ENCODE measurements at regions not wholly inside any gene's neighbourhood (a gene's known extent, or its start where the extent isn't known, plus 50 kb on each side); places are given as distances from the start of the nearest gene placed in this dataset.
"Not testable (repeated sequence)": the region's sequence is repeated elsewhere in the genome, so short reads cannot be mapped to it uniquely, and the experiment has no call there.

DNA sequence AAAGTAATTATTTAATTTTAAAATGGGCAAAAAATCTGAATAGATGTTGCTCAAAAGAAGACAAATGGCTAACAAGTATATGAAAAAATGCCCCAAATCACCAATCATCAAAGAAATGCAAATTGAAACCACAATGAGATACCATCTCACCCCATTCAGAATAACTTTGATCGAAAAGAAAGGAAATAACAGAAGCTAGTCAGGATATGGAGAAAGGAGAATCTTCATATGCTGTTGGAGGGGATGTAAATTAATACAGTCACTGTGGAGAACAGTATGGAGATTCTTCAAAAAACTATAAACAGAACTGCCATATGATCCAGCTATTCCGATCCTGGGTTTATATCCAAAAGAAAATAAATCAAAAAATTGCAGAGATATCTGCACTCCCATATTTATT, 418.5 kb upstream of the RGMB start:
- no peak for DNase-seq (ENCODE audit: low read depth)
- in situ Hi-C loops (cut with HindIII; ENCODE audit: low pct_unique_long_range_greater_than_20kb, low sequenced_read_pairs) = no loop called here

DNA sequence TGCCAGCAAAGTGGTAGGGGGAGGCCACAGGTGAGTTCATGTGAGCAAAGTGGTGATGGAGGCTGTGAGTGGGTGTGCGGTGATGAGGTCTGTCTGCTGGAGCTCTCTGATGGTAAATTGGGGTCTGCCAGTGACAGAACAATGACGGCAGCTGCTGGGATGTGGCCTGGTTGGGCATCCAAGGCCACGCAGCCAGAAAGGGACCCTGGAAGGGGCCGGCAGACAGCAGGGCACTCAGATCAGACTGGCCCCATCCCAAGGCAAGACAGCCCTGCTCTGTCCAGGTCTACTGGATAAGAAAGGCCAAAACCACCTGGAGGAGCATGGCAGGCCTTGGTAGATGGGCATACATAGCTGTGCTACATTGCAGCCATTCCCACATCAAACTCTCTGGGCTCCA, 412.9 kb upstream of the RGMB start:
- in situ Hi-C loops (cut with HindIII; ENCODE audit: low pct_unique_long_range_greater_than_20kb, low sequenced_read_pairs) = no loop called here

DNA sequence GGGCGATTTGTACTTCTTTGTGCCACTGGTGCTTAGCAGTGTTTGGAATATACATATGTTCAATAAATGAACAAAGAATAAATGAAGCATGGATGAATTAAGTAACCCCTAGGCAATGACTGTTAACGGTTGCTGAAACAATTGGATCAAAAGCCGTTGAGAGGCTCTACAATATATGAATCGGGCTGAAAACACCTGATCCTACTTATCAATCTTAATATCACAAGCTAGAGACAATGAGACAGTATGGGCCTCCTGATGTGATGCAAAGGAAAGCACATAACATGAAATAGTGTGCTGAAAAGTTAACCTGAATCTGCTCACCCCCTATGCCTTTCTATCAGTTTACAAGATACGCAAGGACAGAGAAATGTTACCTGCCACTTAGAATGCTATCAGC, 410.3 kb upstream of the RGMB start:
- in situ Hi-C loops (cut with HindIII; ENCODE audit: low pct_unique_long_range_greater_than_20kb, low sequenced_read_pairs) = no loop called here
- no peak for DNase-seq (ENCODE audit: low read depth)

More for the DNA sequence above, 412.9 kb upstream of the RGMB start:
- DNase-seq (ENCODE audit: low read depth) = no peak

DNA sequence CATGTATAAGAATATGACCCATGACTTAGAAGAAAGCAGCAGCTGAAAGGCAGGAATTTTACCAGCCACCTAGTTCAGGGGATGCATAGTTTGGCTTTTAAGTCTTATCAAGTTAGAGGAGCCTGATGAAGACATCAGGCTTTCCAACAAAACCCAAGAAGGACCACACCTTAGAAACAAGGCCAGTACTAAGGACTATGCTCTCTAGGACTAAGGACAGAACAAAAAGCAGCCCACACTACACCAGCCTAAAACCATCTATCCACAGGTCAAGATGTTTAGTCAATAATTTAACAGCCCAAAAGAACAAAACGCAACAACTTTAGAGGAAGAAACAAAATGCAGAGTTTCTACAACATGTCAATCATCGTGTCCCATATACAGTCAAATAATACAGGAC, 408.9 kb upstream of the RGMB start:
- no peak for DNase-seq (ENCODE audit: low read depth)
- in situ Hi-C loops (cut with HindIII; ENCODE audit: low pct_unique_long_range_greater_than_20kb, low sequenced_read_pairs) = no loop called here

DNA sequence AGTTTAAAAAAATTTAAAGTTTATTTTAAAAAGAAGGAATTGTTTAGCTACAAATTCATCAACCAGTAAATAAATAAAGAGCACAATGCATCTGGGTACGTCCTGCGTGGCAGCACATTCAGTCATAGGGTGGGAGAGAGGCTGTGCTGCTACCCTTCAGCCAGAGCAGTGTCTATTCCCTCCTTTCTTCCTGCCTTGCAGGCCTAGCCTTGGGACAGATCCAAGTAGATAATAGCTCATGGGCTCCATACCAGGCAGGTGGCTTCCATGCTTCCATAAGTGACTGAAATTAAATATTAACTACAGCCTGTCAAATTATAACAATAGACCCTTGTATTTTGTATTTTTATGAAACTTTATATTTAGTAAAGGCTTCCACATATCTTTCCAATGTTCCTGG, 408.3 kb upstream of the RGMB start:
- in situ Hi-C loops (cut with HindIII; ENCODE audit: low pct_unique_long_range_greater_than_20kb, low sequenced_read_pairs) = no loop called here
- no peak for DNase-seq (ENCODE audit: low read depth)

DNA sequence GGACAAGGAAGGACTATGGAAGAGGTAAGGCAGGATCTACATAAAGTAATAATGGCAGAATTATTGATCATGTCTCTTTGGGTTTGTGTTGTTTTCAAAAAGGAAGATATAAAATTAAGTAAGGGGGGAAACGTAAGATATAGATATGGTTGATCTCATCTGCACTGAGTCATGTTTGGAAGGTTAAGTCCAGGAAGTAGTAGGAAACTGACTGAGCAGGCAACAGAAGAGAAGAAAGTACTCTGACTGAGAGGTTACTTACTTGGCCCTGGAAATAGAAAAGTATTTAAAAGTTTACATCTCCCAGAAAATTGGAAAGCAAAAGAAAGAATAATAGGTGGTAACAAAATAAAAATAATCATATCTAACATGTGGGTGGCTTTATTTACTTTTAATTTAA, 405.3 kb upstream of the RGMB start:
- DNase-seq (ENCODE audit: low read depth) = no peak
- in situ Hi-C loops (cut with HindIII; ENCODE audit: low pct_unique_long_range_greater_than_20kb, low sequenced_read_pairs) = no loop called here

DNA sequence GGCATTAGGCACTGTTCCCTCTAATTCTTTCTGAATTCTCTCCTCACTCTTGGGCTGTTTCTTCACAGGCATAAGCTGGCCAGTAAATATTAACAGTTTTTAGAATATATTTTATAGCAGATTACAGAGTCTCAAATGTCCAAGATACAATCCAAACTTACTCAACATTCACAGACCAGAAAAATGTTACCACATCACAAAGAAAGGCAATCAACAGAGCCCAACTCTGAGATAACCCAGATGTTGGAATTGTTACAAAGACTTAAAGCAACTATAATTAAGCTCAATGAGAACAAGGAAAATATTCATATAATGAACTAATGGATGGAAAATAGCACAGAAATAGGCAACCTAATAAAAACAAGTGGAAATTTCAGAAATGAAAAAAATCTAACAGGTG, 401.1 kb upstream of the RGMB start:
- in situ Hi-C loops (cut with HindIII; ENCODE audit: low pct_unique_long_range_greater_than_20kb, low sequenced_read_pairs) = no loop called here
- DNase-seq (ENCODE audit: low read depth) = no peak

DNA sequence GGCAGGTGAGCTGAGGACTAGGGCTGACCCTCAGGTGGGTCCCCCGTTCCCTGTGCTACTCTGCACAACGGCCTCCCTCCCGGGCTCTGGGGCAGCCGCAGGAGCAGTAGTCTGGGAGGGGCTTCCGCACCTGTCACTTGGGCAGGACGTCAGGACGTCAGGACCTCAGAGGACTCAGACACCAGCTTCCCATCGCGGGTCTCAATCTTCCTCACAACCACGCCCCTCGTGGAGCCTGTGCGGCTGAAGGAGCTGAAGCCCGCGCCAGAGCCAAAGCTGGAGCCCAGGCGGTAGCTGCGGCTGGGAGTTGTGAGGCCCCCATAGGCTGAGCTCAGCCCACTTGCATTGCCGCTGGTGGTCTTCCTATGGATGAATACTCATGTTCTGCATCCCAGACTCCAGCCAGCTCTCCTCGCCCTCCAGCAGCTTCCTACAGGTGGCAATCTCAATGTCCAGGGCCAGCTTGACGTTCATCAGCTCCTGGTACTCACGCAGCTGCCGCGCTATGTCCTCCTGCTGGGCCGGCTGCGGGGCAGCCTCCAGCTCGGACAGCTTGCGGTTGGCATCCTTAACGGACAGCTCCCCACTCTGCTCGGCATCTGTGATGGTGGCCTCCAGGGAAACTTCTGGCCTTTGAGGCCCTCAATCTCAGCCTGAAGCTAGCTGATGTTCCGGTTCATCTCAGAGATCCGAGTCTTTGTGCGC, 381.4 kb upstream of the RGMB start:
- no peak for DNase-seq (ENCODE audit: low read depth)
- in situ Hi-C loops (cut with HindIII; ENCODE audit: low pct_unique_long_range_greater_than_20kb, low sequenced_read_pairs) = no loop called here

DNA sequence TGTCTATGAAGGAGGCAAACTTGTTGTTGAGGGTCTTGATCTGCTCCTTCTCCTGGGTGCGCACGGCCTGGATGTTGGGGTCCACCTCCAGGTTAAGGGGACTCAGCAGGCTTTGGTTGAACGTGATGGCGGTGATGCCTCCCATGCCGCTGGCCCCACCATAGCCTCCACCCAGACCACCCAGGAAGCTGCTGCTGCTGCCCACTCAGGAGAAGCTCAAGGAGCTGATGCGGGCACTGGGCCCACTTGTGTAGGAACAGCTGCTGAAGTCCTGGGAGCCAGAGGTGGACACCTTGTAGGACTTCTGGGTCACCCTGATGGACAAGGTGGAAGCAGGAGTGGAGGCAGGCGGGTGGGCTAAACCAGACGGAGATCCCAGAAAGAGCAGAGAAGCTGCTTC, 380.3 kb upstream of the RGMB start:
- in situ Hi-C loops (cut with HindIII; ENCODE audit: low pct_unique_long_range_greater_than_20kb, low sequenced_read_pairs) = not testable (repeated sequence)

DNA sequence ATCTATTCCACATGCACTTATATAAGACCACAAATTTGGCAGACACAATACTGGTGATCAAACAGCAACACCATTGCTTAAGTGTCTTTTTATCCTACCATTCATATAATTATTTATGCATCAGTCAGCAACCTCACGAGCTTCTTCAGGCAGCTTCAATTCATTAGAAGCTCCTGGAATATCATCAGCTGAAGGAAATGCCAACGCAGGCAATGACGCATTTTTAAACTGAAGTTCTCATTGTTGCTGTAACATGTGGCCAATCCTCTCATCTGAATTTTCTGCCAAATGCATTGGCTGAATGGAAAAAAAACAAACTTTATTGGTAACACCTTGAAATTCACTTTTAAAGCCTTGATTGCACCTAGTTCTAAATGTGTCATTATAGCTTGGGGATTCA, 376.4 kb upstream of the RGMB start:
- in situ Hi-C loops (cut with HindIII; ENCODE audit: low pct_unique_long_range_greater_than_20kb, low sequenced_read_pairs) = no loop called here
- DNase-seq (ENCODE audit: low read depth) = no peak

More for the DNA sequence above, 380.3 kb upstream of the RGMB start:
- DNase-seq (ENCODE audit: low read depth) = not testable (repeated sequence)

DNA sequence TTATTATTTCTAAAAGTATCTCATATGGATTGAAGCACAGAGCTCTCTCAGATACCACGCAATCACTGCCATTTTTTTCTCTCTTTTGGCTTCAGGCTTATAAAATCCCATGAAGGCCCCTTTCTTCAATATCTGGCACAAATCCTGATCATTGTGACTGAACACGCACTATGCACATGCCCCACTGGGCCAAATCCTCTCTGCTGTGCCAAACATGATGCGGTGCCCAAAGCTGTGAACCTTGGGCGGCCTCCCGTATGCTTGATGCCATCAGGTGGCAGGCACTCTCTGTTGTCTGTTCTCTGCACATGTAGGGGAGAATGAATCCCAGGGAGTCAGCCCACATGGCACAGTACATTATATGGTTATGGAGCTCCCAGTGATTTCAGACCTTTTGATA, 375.0 kb upstream of the RGMB start:
- in situ Hi-C loops (cut with HindIII; ENCODE audit: low pct_unique_long_range_greater_than_20kb, low sequenced_read_pairs) = no loop called here
- no peak for DNase-seq (ENCODE audit: low read depth)

DNA sequence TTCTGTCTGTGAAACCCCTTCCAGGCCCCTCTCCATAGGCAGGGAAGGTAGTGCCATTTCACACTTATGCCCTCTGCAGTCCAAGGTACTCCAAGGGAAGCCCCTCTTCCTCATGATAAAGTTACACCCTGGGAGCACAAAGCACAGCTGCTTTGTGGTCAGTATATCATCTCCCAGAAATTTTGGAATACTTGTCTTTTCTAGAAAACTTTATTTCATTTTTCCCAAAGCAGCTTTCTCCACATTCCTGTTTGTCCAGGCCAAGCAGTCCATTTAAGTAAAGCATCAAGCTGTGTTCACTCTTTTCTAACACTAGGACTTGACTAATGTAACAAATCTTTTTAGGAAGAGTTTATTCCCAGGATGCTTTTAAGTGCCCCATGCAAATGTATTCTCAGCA, 371.8 kb upstream of the RGMB start:
- no peak for DNase-seq (ENCODE audit: low read depth)
- in situ Hi-C loops (cut with HindIII; ENCODE audit: low pct_unique_long_range_greater_than_20kb, low sequenced_read_pairs) = no loop called here

DNA sequence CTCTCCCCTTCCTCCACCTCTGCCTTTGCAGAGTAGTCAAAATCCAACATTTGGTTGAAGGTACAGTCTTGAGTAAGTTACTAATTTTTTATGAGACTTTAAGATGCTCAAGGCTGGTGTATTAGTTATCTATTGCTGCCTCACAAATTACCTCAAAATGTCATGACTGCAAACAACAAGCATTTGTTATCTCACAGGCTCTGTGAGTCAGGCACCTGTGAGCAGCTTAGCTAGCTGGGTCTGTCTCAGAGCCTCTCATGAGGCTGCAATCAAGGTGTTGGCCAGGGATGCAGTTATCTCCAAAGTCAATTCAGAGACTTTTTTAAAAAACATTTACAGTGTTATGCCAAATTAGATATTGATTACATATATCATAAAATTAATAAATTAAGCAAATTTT, 371.3 kb upstream of the RGMB start:
- DNase-seq (ENCODE audit: low read depth) = no peak
- in situ Hi-C loops (cut with HindIII; ENCODE audit: low pct_unique_long_range_greater_than_20kb, low sequenced_read_pairs) = no loop called here

DNA sequence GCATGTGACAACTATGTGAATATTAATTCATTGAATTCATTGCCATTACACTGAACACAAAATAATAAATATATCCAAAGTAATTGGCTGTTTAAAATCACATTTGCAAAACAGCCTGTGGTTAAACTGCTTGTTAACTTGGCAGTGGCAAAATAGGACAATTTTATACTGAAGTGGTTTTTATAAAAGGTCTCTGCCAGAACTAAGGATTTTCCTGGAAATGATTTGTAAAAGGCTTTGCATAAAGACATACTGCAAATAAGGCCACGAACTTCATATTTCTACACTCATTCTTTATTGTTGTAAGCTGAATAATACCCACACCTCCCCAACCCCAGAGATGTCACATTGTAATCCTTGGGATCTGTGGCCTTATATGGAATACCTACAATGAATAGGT, 370.3 kb upstream of the RGMB start:
- in situ Hi-C loops (cut with HindIII; ENCODE audit: low pct_unique_long_range_greater_than_20kb, low sequenced_read_pairs) = no loop called here
- no peak for DNase-seq (ENCODE audit: low read depth)

DNA sequence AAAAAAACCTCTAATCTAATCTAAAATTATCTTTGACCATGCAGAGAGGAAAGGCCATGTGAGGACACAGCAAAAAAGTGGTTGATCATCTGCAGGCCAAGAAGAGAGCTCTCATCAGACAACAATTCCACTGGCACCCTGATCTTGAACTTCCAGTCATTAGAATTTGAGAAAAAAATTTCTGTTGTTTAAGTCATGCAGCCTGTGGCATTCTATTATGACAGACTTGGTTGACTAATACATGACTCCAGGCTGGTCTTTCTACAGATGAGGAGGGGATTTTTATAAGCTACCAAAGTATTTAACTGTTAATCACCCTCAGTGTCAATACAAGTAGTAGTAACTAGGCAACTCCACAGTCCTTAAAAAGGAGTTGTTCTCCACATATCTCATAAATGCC, 358.5 kb upstream of the RGMB start:
- in situ Hi-C loops (cut with HindIII; ENCODE audit: low pct_unique_long_range_greater_than_20kb, low sequenced_read_pairs) = no loop called here
- no peak for DNase-seq (ENCODE audit: low read depth)

DNA sequence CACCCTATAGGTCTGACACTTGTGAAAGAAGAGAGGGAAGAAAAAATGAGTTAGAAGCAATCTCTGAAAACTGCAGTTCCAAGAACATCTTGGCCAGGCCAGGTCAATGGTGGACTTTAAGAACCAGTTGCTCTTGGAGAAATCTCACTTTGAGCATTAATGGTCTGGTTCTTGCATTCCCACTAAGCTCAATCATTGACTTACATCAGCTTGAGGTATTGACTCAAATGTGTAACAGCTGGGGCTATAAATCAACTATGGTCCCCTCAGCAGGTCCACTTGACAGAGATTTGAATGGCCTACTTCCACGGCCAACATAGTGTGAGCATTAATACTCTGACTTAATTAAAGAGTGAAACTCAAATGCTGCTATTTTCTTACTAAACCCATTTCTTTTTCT, 357.8 kb upstream of the RGMB start:
- no peak for DNase-seq (ENCODE audit: low read depth)
- in situ Hi-C loops (cut with HindIII; ENCODE audit: low pct_unique_long_range_greater_than_20kb, low sequenced_read_pairs) = no loop called here

DNA sequence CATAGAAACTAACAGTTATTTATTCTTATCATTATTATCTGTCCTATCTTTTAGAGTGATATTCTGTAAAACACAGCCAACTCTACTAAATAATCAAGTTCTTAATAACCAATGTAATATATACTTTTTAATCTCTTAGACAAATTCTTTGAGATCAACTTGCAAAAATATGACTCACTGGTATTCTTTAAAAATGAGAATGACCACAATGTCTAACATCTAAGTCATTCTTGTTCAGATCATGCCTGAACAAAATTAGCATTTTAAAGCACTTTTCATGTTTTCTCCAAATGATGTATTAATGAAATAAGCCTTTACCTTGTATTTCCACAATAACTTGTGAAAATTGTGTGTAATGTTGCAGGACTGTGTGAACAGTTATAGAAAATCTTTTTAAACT, 356.9 kb upstream of the RGMB start:
- in situ Hi-C loops (cut with HindIII; ENCODE audit: low pct_unique_long_range_greater_than_20kb, low sequenced_read_pairs) = no loop called here
- DNase-seq (ENCODE audit: low read depth) = no peak

DNA sequence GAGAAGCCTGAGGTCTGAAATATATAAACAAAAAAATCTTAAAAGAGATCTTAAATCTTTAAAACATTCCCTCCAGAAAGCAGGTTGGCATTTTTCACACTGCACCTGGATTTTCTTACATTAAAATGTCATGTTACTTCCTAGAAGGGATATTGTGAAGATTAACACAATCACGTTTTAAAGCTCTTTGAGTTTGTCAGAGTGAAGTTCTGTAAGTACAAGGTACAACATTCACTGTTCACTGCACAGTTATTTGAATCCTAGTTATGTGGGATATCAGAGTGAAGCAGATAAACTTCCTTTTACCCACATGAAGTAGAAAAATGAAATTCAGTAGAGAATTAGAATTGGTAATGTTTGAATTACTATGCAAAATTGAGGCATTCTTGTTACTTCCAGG, 353.6 kb upstream of the RGMB start:
- no peak for DNase-seq (ENCODE audit: low read depth)
- in situ Hi-C loops (cut with HindIII; ENCODE audit: low pct_unique_long_range_greater_than_20kb, low sequenced_read_pairs) = no loop called here

DNA sequence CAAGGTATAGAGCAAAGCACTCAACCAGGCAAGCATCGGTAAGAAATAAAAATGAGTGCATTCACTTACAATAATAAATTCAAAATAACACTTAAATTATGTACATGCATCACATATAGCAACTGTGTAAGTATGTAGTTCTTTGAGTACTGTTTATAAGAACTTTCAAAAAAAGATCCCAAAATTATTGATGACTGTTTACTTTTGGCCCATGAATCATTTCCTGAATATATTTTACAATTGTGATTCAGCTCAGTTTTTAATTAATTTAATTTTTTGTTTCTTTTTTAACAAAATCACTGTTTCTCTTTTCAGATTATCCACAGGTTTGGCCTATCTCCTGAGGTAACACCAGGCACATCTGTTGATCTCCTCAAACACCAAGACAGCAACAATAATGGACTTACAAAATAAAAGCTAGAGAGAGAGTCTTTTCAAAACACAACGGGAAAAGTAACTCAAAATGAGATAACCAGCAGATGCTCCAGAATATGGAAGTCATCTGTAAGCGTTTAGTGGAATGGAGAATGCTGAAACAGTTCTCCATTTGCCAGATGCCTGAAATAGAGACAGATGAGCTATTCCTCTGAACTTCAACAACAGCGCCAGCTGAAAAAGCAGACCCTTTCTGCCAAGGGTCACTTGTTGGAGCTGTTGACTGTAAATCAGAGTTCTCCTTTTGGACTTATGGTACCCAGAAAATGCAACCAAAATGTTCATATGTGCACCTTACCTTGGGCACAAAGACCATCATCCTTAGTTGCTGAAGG, 348.6 kb upstream of the RGMB start:
- in situ Hi-C loops (cut with HindIII; ENCODE audit: low pct_unique_long_range_greater_than_20kb, low sequenced_read_pairs) = no loop called here
- no peak for DNase-seq (ENCODE audit: low read depth)

DNA sequence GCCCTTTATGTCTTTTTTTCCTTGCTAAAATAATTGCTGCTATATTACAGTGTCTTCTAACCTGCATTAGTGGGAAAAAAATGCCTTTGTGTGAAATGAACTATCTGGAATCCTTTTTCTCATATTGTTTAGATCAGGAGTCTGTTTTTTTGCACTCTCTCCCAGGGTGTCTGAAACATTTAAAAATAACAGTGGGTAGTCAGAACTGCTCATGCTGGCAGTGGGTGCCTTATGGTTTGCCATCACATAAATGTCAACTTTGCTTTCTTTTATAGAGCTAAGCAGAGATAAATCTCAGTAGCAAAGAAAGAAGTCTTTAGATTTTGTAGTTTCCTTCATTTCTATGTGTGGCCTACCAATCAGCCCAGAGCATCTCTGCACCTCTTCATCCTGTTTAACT, 347.8 kb upstream of the RGMB start:
- no peak for DNase-seq (ENCODE audit: low read depth)
- in situ Hi-C loops (cut with HindIII; ENCODE audit: low pct_unique_long_range_greater_than_20kb, low sequenced_read_pairs) = no loop called here

All from Caki2 (cell line).